Stimulated activated naive CD8-positive, alpha-beta T cell treated with anti-CD3 and anti-CD28 coated beads, Interleukin-15, amount 100 ng/mL, for 72 hours (primary cell): ENCODE measurements at regions not wholly inside any gene's neighbourhood (a gene's known extent, or its start where the extent isn't known, plus 50 kb on each side); places are given as distances from the start of the nearest gene placed in this dataset.

Source experiments
- ATAC-seq: fragments of 150-1000 bp; cut with Tn5 transposase; 2 replicates; pipeline ENCODE4 v1.10.0; 2021; ENCODE audit warnings: mild to moderate bottlenecking, moderate library complexity
- DNase-seq, 2 donors: peaks; one replicate each; pipeline ENCODE4 v3.0.0; 2021 to 2022
- H3K27ac Mint-ChIP-seq, 2 donors: one replicate each; pipeline ENCODE4 v1.8.0; 2022; ENCODE audit warnings: mild to moderate bottlenecking in 2 of 2, mixed read lengths in 2 of 2, moderate library complexity in 2 of 2
- H3K27me3 Mint-ChIP-seq: one replicate; pipeline ENCODE4 v1.8.0; 2022; ENCODE audit warnings: mixed read lengths
- H3K4me1 Mint-ChIP-seq: one replicate; pipeline ENCODE4 v1.8.0; 2022; ENCODE audit warnings: mild to moderate bottlenecking, mixed read lengths
- H3K4me3 Mint-ChIP-seq, 2 donors: one replicate each; pipeline ENCODE4 v1.8.0; 2022; ENCODE audit warnings: mild to moderate bottlenecking in 2 of 2, mixed read lengths in 2 of 2, moderate library complexity in 1 of 2
- H3K9me3 Mint-ChIP-seq, 2 donors: one replicate each; pipeline ENCODE4 v1.8.0; 2022; ENCODE audit warnings: mixed read lengths in 2 of 2

GRCh38 chr20:39234520-39235095 lies 272.5 kb downstream of the DHX35 start:
- Mint-ChIP-seq H3K27ac (no peak overlapping the region), H3K27me3 (no peaks in the 10 kb centered on the region), H3K4me1 (no peaks in the 10 kb centered on the region), H3K4me3 (no peak overlapping the region), H3K9me3 (no peaks in the 10 kb centered on the region)
- DNase-seq, result no peak
- ATAC-seq, result no peak

DNA sequence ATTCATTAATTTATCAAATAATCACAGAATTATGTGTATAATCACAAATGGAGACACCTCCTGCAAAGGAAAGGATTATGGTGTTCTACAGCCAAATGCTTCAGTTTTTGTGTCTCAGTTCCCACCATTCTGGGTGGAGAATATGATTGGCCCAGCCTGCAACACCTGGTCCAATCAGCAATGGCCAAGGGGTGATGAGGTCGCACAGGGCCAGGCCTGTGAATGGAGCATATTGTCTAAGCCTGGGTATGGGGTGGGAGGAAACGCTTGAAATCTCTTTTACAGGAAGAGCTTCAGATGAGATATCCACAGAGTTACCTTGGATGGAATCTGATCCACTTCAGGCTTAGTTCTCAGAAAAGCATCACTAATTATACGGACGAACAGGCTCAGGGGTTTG lies 271.6 kb downstream of the DHX35 start:
- no peak overlapping the region for H3K4me3 Mint-ChIP-seq
- H3K4me1 Mint-ChIP-seq, result no peaks in the 10 kb centered on the region
- no peak overlapping the region for H3K27ac Mint-ChIP-seq
- DNase-seq, result no peak
- no peaks in the 10 kb centered on the region for H3K27me3 Mint-ChIP-seq
- ATAC-seq, result no peak
- no peaks in the 10 kb centered on the region for H3K9me3 Mint-ChIP-seq

GRCh38 chr20:39227416-39227815 lies 265.3 kb downstream of the DHX35 start:
- ATAC-seq (no peak), DNase-seq (no peak)
- no peaks in the 10 kb centered on the region for H3K4me1 Mint-ChIP-seq
- H3K9me3 Mint-ChIP-seq, result no peaks in the 10 kb centered on the region
- H3K4me3 Mint-ChIP-seq, result no peak overlapping the region
- no peak overlapping the region for H3K27ac Mint-ChIP-seq
- H3K27me3 Mint-ChIP-seq, result peaks cover 6% of the 10 kb centered on the region

DNA sequence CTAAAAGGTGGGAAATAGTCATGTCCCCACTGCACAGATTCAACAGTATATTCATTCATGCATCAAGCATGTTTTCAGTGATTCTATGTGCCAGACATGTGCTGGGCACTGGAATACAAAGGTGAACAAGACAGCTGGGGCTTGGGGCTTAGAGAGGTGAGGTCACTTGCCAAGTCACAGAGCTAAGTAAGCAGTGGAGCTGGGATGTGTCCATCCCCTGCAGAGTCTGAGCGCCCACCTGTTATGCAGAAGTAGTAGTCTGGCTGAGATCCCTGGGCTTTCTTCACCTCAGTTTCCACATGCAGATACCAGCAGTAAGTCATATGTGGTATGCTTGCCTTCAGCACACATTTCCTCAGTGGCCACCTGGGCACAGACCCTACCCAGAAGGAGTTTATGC lies 263.8 kb downstream of the DHX35 start:
- H3K27ac Mint-ChIP-seq, result no peak overlapping the region
- DNase-seq (no peak), ATAC-seq (no peak)
- no peaks in the 10 kb centered on the region for H3K4me1 Mint-ChIP-seq
- peaks cover 6% of the 10 kb centered on the region for H3K27me3 Mint-ChIP-seq
- no peak overlapping the region for H3K4me3 Mint-ChIP-seq
- H3K9me3 Mint-ChIP-seq, result no peaks in the 10 kb centered on the region

- Mint-ChIP-seq H3K27me3 (peaks cover 7% of the 10 kb centered on the region), H3K4me1 (no peaks in the 10 kb centered on the region), H3K27ac (no peak overlapping the region), H3K9me3 (no peaks in the 10 kb centered on the region), H3K4me3 (no peak overlapping the region)
- no peak for DNase-seq
- no peak for ATAC-seq
These were observed 263.4 kb downstream of the DHX35 start for GRCh38 chr20:39225536-39225935.

GRCh38 chr20:39222101-39222500 lies 260.0 kb downstream of the DHX35 start:
- H3K4me1 Mint-ChIP-seq, result no peaks in the 10 kb centered on the region
- peaks cover 18% of the 10 kb centered on the region for H3K27me3 Mint-ChIP-seq
- ATAC-seq (no peak), DNase-seq (no peak)
- H3K4me3 Mint-ChIP-seq, result no peak overlapping the region
- no peaks in the 10 kb centered on the region for H3K9me3 Mint-ChIP-seq
- H3K27ac Mint-ChIP-seq, result no peak overlapping the region

- H3K27me3 Mint-ChIP-seq, result peaks cover 24% of the 10 kb centered on the region
- ATAC-seq, result no peak
- no peak overlapping the region for H3K27ac Mint-ChIP-seq
- H3K4me3 Mint-ChIP-seq, result no peak overlapping the region
- no peaks in the 10 kb centered on the region for H3K4me1 Mint-ChIP-seq
- DNase-seq, result no peak
- H3K9me3 Mint-ChIP-seq, result no peaks in the 10 kb centered on the region
These were observed 254.1 kb downstream of the DHX35 start for GRCh38 chr20:39216195-39216594.

GRCh38 chr20:39214828-39215227 lies 252.7 kb downstream of the DHX35 start:
- H3K4me1 Mint-ChIP-seq, result no peaks in the 10 kb centered on the region
- no peak for ATAC-seq
- no peaks in the 10 kb centered on the region for H3K9me3 Mint-ChIP-seq
- H3K27me3 Mint-ChIP-seq, result peaks cover 15% of the 10 kb centered on the region
- no peak overlapping the region for H3K27ac Mint-ChIP-seq
- no peak overlapping the region for H3K4me3 Mint-ChIP-seq
- no peak for DNase-seq

DNA sequence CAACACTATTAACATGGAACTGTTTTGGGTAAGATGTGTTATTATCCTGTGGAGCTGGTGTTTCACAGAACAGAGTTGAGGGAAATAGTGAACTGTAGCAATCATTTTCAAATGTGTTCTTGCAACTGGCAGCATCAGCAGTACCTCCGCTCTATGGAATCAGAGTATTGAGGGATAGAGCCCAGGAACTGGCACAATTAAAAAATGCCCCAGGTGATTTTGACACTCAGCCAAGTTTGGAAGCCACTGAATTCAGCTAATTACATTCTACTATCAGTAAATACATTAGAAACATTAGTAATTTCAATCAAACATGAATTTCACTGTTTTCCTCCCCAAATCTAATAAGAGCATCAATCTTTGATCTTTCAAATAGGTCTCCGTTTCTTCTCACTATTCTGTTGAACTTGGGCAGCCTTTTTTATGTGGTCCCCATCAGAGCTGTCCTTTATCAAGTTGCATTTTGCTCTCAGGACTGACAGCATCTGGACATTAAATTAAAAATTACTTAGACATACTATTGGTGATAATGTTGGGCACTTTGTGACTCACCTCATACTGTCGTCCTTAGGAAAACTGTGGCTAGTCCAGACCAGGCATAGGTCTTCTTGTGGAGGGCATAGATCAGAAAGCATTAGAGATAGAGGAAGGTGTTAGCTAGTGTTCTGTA lies 251.5 kb downstream of the DHX35 start:
- H3K9me3 Mint-ChIP-seq, result no peaks in the 10 kb centered on the region
- ATAC-seq, result no peak
- no peak overlapping the region for H3K27ac Mint-ChIP-seq
- H3K27me3 Mint-ChIP-seq, result peaks cover 12% of the 10 kb centered on the region
- no peaks in the 10 kb centered on the region for H3K4me1 Mint-ChIP-seq
- DNase-seq, result no peak
- H3K4me3 Mint-ChIP-seq, result no peak overlapping the region

GRCh38 chr20:39211060-39211748 lies 249.1 kb downstream of the DHX35 start:
- Mint-ChIP-seq H3K27ac (no peak overlapping the region), H3K9me3 (no peaks in the 10 kb centered on the region), H3K27me3 (peaks cover 5% of the 10 kb centered on the region), H3K4me3 (no peak overlapping the region), H3K4me1 (no peaks in the 10 kb centered on the region)
- no peak for DNase-seq
- no peak for ATAC-seq

- no peak for DNase-seq
- H3K4me1 Mint-ChIP-seq, result no peaks in the 10 kb centered on the region
- H3K9me3 Mint-ChIP-seq, result no peaks in the 10 kb centered on the region
- ATAC-seq, result no peak
- H3K27ac Mint-ChIP-seq, result no peak overlapping the region
- no peaks in the 10 kb centered on the region for H3K27me3 Mint-ChIP-seq
- H3K4me3 Mint-ChIP-seq, result no peak overlapping the region
These were observed 248.3 kb downstream of the DHX35 start for GRCh38 chr20:39210341-39211036.

DNA sequence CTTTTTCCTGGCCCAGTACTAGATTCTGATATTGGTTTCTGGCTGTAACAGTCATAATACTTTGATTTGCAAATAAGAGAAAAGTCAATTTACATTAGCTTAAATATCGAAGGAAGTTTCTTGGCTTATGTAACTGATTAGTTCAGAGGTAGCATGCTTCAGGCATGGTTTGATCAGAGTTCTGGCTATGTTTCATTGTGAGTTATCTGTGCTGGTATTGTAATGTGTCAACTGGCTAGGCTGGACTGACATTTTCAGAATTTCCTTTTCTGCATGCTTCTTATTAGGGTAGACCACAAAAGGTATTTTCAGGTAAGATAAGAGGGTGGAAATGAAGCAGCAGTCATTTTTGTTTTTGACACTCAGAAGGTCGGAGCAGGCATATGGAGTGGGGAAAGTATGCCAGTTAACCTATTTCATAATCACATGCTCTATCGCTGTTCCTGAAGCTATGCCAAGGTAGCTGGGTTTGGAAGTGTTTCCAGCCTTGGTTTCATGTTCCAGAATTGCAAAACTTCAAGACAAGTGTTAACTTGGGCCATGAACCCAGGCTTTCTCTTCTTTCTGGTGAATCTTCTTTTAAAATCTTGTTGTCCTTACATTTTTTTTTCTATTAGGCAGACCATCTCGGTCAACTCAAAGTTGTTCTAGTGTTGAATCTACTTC lies 244.9 kb downstream of the DHX35 start:
- ATAC-seq (no peak), DNase-seq (no peak)
- Mint-ChIP-seq H3K4me3 (no peak overlapping the region), H3K4me1 (no peaks in the 10 kb centered on the region), H3K27me3 (no peaks in the 10 kb centered on the region), H3K9me3 (peaks cover 0 to under 1% of the 10 kb centered on the region in 2 donors), H3K27ac (no peak overlapping the region)

DNA sequence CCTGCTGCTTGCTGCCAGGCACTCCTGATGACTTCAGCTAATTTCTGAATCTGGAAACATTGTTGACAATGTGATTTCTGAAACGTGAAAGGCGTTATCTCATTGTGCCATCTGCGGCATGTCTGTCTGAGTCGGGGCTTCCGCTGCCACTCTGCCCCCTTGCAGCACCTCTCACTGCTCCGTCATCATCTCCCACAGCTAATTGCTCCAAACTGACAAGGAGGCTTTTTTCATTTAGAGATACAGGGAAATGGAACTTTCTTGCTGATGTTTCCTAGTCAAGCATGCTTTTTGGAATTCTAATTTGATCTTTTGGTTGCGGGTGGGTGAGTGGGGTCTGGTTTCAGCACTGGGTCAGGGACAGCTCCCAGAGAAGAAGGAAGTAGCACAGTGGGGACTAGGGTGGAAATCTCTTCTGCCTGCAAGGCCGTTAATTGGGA lies 233.5 kb downstream of the DHX35 start:
- no peak for ATAC-seq
- Mint-ChIP-seq H3K4me1 (no peaks in the 10 kb centered on the region), H3K27me3 (peaks cover 9% of the 10 kb centered on the region), H3K4me3 (no peak overlapping the region), H3K9me3 (peaks cover 10 to 14% of the 10 kb centered on the region in 2 donors), H3K27ac (no peak overlapping the region)
- DNase-seq, result no peak

DNA sequence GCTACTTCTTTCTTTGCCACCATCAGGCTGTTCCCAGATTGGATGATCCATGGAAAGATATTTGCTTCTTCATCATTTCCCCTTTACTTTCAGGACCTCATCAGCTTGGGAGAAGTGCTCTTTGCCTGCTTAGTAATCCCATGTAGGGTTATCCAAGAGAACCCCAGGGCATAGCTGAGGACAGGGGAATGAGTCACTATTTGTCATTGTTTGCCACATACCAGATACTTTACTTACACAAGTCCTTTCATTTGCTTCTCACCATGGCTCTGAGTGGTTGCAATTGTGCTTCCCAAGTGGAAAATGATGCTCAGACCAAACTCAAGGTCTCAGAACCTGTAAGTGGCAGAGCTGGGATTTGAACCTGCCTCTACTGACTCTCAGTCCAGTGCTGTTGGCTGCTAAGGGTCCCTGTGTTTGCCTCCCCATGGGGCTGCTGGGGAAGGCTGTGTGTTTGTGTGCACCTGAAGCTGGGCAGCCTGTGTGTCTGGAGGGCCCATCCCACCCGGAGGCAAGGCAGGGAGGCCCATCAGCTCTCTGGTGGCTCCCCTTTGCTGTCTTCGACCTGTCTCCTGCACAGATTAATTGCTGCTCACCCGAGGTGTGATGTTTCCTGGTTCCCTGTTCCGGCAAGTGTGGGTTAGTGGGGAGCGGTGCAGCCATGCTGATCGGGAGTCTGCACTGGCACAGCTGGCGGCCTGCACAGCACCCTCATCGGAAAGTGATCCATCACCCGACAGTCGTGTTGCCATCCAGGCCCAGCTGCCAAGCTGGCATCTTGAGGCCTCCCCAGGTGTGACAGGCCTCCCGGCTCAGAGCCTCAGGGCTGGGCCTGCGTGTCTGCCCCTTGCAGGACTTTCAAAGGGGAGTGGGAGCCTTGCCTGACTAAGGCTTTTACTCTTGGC lies 228.8 kb downstream of the DHX35 start:
- H3K4me3 Mint-ChIP-seq, result no peak overlapping the region
- H3K4me1 Mint-ChIP-seq, result no peaks in the 10 kb centered on the region
- peaks cover 0 to 12% of the 10 kb centered on the region in 2 donors for H3K9me3 Mint-ChIP-seq
- peaks cover 13% of the 10 kb centered on the region for H3K27me3 Mint-ChIP-seq
- H3K27ac Mint-ChIP-seq, result no peak overlapping the region
- DNase-seq (no peak), ATAC-seq (no peak)
